ENCODE measurements at regions not wholly inside any gene's neighbourhood (a gene's known extent, or its start where the extent isn't known, plus 50 kb on each side); places are given as distances from the start of the nearest gene placed in this dataset.

- DNase-seq: no peak
These were observed 672.7 kb upstream of the ADGRL2 start for GRCh38 chr1:81128079-81128478.

DNA sequence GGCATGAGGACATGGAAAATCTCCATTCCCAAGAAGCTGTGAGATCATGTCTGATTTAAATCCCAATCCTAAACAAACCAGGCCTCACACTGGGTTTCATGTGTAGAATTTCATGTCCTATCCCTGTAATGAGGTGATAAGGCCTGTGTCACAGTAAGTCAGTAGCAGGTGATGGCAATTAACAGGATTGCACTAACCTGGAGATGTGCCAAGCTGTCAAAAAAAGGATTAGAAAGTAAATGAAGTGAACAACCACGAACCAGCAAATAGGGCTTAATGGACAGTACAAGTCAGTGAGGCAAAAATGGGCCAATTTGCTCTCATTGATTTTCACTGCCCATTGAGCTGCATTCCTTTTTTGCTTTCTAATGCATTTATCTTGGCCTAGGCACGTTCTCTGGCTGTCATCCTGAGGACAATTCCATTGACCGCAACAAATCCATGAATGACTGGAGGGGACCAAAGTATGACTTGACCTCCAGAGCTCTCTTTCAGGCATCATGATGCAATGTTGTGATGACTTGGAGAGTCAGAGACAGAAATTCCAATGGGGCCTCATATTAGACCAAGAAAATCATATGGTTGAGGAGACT is 673.6 kb upstream of the ADGRL2 start:
- DNase-seq: no peak

DNA sequence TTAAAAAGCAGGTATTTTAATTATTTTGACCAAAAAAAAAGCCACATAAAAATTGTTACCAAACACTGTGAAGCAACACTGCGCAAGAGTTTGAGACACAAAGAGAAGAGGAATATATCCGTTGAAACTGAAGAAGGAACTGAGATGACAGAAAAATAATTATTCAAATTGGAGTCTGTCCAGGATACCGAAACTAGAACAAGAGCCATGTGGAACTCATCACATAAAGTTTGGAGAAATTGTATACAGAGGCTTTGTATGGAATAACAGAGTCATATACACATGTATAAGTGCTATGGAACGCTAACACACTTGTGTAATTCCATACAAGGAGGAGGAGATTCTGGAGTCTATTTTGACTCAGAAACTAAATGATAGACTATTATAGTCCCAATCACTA is 675.1 kb upstream of the ADGRL2 start:
- no peak for DNase-seq

GRCh38 chr1:81121306-81121705 is 679.4 kb upstream of the ADGRL2 start:
- DNase-seq: no peak

DNA sequence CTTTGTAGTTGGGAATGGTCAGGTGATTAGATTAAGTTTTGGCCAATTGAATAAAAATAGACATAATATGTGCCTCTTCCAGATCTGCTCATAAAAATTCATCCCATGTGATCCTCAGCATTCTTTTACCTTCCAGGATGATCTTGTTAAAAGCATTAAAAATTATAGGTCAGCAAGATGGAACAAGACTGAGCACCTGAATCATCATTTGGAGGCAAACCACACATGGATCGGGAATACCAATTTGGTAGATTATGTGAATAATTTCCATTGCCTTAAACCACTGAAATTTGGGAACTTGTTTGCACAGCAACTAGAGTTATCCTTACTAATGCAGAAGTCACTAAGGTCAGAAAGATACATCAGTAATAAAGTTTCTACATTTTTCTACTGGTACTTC is 681.4 kb upstream of the ADGRL2 start:
- no peak for DNase-seq

- no peak for DNase-seq
These were observed 682.2 kb upstream of the ADGRL2 start for GRCh38 chr1:81118550-81118949.

- DNase-seq: no peak
These were observed 685.3 kb upstream of the ADGRL2 start for GRCh38 chr1:81115422-81115821.

- DNase-seq: no peak
These were observed 686.5 kb upstream of the ADGRL2 start for GRCh38 chr1:81114191-81114590.

GRCh38 chr1:81113688-81114087 is 687.0 kb upstream of the ADGRL2 start:
- DNase-seq: peak; percentile 1

DNA sequence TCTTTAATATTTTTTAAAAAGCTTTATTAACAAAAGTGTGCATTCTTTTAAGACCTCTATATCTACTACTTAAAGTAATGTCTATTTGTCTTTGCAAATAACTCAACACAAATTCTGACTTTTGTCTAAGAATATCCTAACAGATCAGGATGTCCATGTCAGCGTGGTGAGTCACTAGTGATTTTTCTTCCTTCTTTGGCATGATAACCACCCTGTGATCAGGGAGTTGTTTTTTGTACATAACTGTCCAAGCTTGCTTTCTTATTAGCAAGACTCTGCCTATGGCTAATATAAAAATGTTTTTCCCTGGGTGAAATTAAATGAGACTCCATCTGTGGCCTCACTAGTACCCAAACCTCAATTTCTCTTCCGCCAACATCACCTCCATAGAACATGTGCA is 688.9 kb upstream of the ADGRL2 start:
- DNase-seq: no peak

GRCh38 chr1:81109038-81109437 is 691.7 kb upstream of the ADGRL2 start:
- no peak for DNase-seq

DNA sequence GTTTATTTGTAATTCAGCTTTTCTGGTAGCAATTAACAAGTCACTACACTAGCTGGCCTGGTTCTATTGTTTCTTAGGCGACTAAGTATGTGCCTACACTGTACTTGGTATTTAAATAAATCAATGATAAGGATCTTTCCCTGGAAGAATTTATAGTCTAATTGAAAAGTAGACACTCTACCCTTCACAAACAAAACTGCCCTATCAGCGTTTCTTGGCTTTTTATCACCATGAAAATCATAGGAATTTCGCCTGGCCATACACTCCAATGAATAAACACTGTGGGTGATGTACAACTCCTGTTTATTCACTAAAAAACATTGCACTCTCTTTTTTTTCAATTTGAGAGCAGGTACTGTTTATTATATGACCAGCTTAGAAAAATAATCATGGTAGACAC is 702.9 kb upstream of the ADGRL2 start:
- no peak for DNase-seq

- no peak for DNase-seq
These were observed 727.2 kb upstream of the ADGRL2 start for GRCh38 chr1:81073580-81073979.

- no peak for DNase-seq
These were observed 728.6 kb upstream of the ADGRL2 start for GRCh38 chr1:81071969-81072753.

GRCh38 chr1:81071072-81071858 is 729.5 kb upstream of the ADGRL2 start:
- no peak for DNase-seq

GRCh38 chr1:81069856-81070255 is 730.9 kb upstream of the ADGRL2 start:
- DNase-seq: no peak

DNA sequence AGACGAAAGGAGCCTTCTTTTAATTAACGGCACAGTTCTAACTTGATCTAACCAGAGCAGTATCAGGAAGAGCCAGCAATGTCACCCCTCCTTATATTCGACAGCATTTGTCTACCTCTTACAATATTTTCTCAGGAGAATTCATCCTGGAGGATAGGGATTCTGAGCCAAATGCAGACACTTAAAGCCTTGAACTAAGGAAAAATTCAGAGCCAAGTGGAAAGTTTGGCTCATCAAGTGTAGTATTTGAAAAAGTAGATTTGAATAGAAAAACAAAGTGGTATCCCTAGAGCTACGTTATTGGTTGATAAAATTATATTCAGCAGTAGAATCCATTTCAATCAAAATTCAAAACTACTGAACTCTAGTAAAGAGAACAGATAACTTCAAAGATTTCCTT is 732.0 kb upstream of the ADGRL2 start:
- DNase-seq: no peak

DNA sequence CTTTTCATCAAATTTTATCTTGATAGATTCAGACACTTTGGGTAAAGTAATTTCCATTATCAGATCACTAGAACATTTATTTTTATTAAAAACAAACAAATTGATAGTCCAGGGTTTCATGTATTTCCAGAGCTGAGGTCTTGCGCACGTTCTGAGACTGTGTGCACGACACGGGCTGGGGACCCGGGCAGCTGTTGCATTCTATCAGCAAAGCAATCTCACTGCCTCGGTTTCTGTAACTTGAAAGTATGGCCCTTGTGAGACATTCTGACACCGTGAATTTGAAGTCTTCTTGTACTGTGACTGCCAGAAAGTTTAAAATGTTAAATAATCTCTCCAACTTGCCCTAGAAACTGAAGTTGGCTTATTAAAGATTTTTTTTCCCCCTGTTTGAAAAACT is 746.9 kb upstream of the ADGRL2 start:
- DNase-seq: no peak

GRCh38 chr1:81052162-81052561 is 748.6 kb upstream of the ADGRL2 start:
- DNase-seq: no peak

GRCh38 chr1:81050390-81050789 is 750.3 kb upstream of the ADGRL2 start:
- DNase-seq: no peak

GRCh38 chr1:81044708-81045107 is 756.0 kb upstream of the ADGRL2 start:
- no peak for DNase-seq

- no peak for DNase-seq
These were observed 758.5 kb upstream of the ADGRL2 start for GRCh38 chr1:81042225-81042624.

DNA sequence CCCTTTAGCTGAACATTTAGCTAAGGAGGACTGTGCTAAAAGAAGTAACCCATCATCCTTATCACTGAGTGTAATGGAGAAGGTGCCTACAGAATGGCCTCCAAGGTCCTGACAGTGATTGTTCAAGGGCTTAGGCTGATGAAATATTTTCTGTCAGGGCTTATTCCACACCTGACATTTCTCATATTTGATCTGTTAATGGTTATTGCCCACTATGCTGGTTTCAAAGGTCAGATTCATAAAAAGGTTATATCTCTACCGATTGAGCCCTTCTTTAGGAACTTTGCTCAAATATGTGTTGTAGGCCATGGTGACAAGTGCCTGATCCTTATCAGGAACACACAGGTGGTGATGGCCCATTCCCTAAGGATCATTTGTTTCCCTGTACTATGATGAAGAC is 766.4 kb upstream of the ADGRL2 start:
- DNase-seq: no peak

DNA sequence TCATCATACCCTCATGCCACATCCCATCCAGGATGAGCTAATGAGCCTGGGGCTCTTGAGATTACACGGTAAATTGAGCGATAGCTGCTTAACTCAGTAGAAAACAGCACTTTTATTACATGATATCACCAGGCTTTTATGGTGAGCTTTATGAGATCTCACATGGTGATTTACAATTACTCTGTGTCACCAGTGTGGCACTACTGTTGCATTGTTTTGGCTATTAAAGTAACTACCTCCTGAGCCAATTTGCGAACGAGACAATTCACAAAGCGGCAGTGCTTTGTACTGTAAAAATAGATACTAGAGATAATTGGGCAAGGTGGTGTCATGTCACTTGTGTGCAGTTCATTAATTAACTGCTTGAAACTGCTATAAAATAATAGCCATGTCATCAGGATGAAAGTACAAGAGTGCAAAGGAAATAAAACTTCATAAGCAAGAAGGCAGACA is 767.7 kb upstream of the ADGRL2 start:
- no peak for DNase-seq
